ENCODE measurements at regions not wholly inside any gene's neighbourhood (a gene's known extent, or its start where the extent isn't known, plus 50 kb on each side); places are given as distances from the start of the nearest gene placed in this dataset.
"Not testable (repeated sequence)": the region's sequence is repeated elsewhere in the genome, so short reads cannot be mapped to it uniquely, and the experiment has no call there.

DNA sequence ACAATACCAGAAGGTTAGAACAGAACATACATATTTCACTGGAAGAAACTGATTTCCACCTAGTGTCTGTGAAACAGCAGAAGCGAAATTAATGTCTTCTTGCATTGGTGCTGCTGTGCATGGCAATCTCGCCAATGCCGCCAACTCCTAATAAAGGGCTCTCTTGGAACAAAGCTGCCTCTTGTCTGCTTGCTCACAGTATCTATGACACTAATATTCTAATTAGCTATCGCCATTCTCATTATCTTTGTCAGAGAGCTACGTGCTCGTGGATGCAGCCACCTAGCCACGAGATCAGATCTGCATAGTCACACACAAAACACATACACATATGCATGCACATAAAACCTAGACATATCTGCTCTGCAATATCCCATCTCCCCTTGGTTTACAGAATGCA, 145.9 kb upstream of the OLIG3 start:
- TF ChIP-seq ARNTL (CRISPR knock-in tag; IDR thresholded peaks at IDR 0.05; ENCODE audit: borderline replicate concordance, low read depth): no peak
- TF ChIP-seq ESRRG (CRISPR knock-in tag; IDR thresholded peaks at IDR 0.05): no peak
- TF ChIP-seq POU6F1 (CRISPR knock-in tag; IDR thresholded peaks at IDR 0.05; ENCODE audit: borderline replicate concordance, low read depth): no peak
- TF ChIP-seq RARB (CRISPR knock-in tag; IDR thresholded peaks at IDR 0.05): no peak
- TF ChIP-seq ZNF565 (CRISPR knock-in tag; conservative IDR thresholded peaks at IDR 0.05; ENCODE audit: low read depth): no peak
- TF ChIP-seq CREB5 (CRISPR knock-in tag; IDR thresholded peaks at IDR 0.05; ENCODE audit: low read depth): no peak
- TF ChIP-seq BACH2 (CRISPR knock-in tag; IDR thresholded peaks at IDR 0.05; ENCODE audit: borderline replicate concordance): no peak
- no peak for ATAC-seq

- TF ChIP-seq PPARA (CRISPR knock-in tag; IDR thresholded peaks at IDR 0.05; ENCODE audit: borderline replicate concordance) (no peak), RARB (CRISPR knock-in tag; IDR thresholded peaks at IDR 0.05) (no peak), POU6F1 (CRISPR knock-in tag; IDR thresholded peaks at IDR 0.05; ENCODE audit: borderline replicate concordance, low read depth) (no peak), ZNF70 (CRISPR knock-in tag; IDR thresholded peaks at IDR 0.05) (no peak), TOX (CRISPR knock-in tag; IDR thresholded peaks at IDR 0.05; ENCODE audit: borderline replicate concordance) (no peak), ZNF565 (CRISPR knock-in tag; conservative IDR thresholded peaks at IDR 0.05; ENCODE audit: low read depth) (no peak), OSR1 (CRISPR knock-in tag; IDR thresholded peaks at IDR 0.05) (no peak), ZFP3 (CRISPR knock-in tag; IDR thresholded peaks at IDR 0.05) (no peak), ARNTL (CRISPR knock-in tag; IDR thresholded peaks at IDR 0.05; ENCODE audit: borderline replicate concordance, low read depth) (no peak), GLIS3 (CRISPR knock-in tag; IDR thresholded peaks at IDR 0.05) (no peak), ZFP30 (CRISPR knock-in tag; IDR thresholded peaks at IDR 0.05) (no peak), TSHZ2 (CRISPR knock-in tag; IDR thresholded peaks at IDR 0.05) (no peak), ISL1 (CRISPR knock-in tag; IDR thresholded peaks at IDR 0.05) (no peak), ZNF8 (CRISPR knock-in tag; IDR thresholded peaks at IDR 0.05) (no peak), CSDC2 (CRISPR knock-in tag; IDR thresholded peaks at IDR 0.05) (no peak), SNAI2 (CRISPR knock-in tag; IDR thresholded peaks at IDR 0.05) (no peak), CREB5 (CRISPR knock-in tag; IDR thresholded peaks at IDR 0.05; ENCODE audit: low read depth) (no peak), BACH2 (CRISPR knock-in tag; IDR thresholded peaks at IDR 0.05; ENCODE audit: borderline replicate concordance) (no peak)
- TF ChIP-seq, protein P1, sequence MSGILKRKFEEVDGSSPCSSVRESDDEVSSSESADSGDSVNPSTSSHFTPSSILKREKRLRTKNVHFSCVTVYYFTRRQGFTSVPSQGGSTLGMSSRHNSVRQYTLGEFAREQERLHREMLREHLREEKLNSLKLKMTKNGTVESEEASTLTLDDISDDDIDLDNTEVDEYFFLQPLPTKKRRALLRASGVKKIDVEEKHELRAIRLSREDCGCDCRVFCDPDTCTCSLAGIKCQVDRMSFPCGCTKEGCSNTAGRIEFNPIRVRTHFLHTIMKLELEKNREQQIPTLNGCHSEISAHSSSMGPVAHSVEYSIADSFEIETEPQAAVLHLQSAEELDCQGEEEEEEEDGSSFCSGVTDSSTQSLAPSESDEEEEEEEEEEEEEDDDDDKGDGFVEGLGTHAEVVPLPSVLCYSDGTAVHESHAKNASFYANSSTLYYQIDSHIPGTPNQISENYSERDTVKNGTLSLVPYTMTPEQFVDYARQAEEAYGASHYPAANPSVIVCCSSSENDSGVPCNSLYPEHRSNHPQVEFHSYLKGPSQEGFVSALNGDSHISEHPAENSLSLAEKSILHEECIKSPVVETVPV (CRISPR knock-in tag; IDR thresholded peaks at IDR 0.05): no peak
- ATAC-seq: peak; percentile 99
Measured at GRCh38 chr6:137641474-137642077, 147.4 kb upstream of the OLIG3 start.

DNA sequence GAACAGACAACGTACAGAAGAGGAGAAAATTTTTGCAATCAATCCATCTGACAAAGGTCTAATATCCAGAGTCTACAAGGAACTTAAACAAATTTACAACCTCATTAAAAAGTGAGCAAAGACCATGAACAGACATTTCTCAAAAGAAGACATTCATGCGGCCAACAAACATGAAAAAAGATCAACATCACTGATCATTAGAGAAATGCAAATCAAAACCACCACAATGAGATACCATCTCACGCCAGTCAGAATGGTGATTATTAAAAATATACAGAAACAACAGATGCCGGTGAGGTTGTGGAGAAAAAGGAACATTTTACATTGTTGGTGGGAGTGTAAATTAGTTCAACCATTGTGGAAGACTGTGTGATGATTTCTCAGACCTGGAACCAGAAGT, 149.0 kb upstream of the OLIG3 start:
- ATAC-seq: not testable (repeated sequence)

GRCh38 chr6:137643644-137644043, 149.4 kb upstream of the OLIG3 start:
- ATAC-seq: not testable (repeated sequence)
